Stimulated activated CD8-positive, alpha-beta memory T cell treated with anti-CD3 and anti-CD28 coated beads, Interleukin-12 subunit alpha, Interleukin-12 subunit beta, amount 100 ng/mL, for 1 hour (primary cell): ENCODE measurements at regions not wholly inside any gene's neighbourhood (a gene's known extent, or its start where the extent isn't known, plus 50 kb on each side); places are given as distances from the start of the nearest gene placed in this dataset.

ENCODE experiments used
- DNase-seq: peaks from one replicate; pipeline ENCODE4 v3.0.0-alpha.2; 2020; ENCODE audit warnings: low read depth

GRCh38 chr16:65546353-65546791, 424.5 kb upstream of the CDH11 start:
- no peak for DNase-seq

- no peak for DNase-seq
Observed at GRCh38 chr16:65545413-65545956, 423.6 kb upstream of the CDH11 start.

- DNase-seq, result no peak
Observed at GRCh38 chr16:65543781-65544740, 422.2 kb upstream of the CDH11 start.

- DNase-seq, result no peak
Observed at GRCh38 chr16:65541646-65542045, 419.8 kb upstream of the CDH11 start.

GRCh38 chr16:65540901-65541300, 419.0 kb upstream of the CDH11 start:
- DNase-seq, result no peak

GRCh38 chr16:65538976-65539375, 417.1 kb upstream of the CDH11 start:
- no peak for DNase-seq

GRCh38 chr16:65537336-65537735, 415.5 kb upstream of the CDH11 start:
- DNase-seq, result no peak

GRCh38 chr16:65534121-65534528, 412.3 kb upstream of the CDH11 start:
- no peak for DNase-seq

- DNase-seq, result no peak
Observed at GRCh38 chr16:65532846-65533245, 411.0 kb upstream of the CDH11 start.

GRCh38 chr16:65532258-65532657, 410.4 kb upstream of the CDH11 start:
- no peak for DNase-seq

- DNase-seq, result no peak
Observed at GRCh38 chr16:65531475-65531874, 409.6 kb upstream of the CDH11 start.

GRCh38 chr16:65525707-65526106, 403.8 kb upstream of the CDH11 start:
- DNase-seq, result no peak

- no peak for DNase-seq
Observed at GRCh38 chr16:65524997-65525396, 403.1 kb upstream of the CDH11 start.

- no peak for DNase-seq
Observed at GRCh38 chr16:65524231-65524630, 402.4 kb upstream of the CDH11 start.

- no peak for DNase-seq
Observed at GRCh38 chr16:65523283-65523944, 401.6 kb upstream of the CDH11 start.

GRCh38 chr16:65522412-65522811, 400.5 kb upstream of the CDH11 start:
- no peak for DNase-seq

- DNase-seq, result no peak
Observed at GRCh38 chr16:65521633-65522328, 399.9 kb upstream of the CDH11 start.

- DNase-seq, result no peak
Observed at GRCh38 chr16:65519402-65519801, 397.5 kb upstream of the CDH11 start.

- DNase-seq, result no peak
Observed at GRCh38 chr16:65515193-65515592, 393.3 kb upstream of the CDH11 start.

- DNase-seq, result no peak
Observed at GRCh38 chr16:65510850-65511249, 389.0 kb upstream of the CDH11 start.

GRCh38 chr16:65510241-65510640, 388.4 kb upstream of the CDH11 start:
- DNase-seq, result no peak

- DNase-seq, result no peak
Observed at GRCh38 chr16:65509172-65509571, 387.3 kb upstream of the CDH11 start.
